GM23338 (cell line): ENCODE measurements at regions not wholly inside any gene's neighbourhood (a gene's known extent, or its start where the extent isn't known, plus 50 kb on each side); places are given as distances from the start of the nearest gene placed in this dataset.

Experiments used
- ATAC-seq: fragments of 200-7000 bp; cut with Tn5 transposase; 3 replicates; pipeline ENCODE4 v1.9.1; 2020
- DNase-seq: peaks from one replicate; pipeline ENCODE4 v3.0.0-alpha.2; 2015; ENCODE audit warnings: low spot score
- H2AFZ ChIP-seq: fragments of 200-600 bp; sonication (generic); 2 replicates; pipeline ENCODE4 v1.8.0; 2016; ENCODE audit warnings: antibody characterized with exemption, mild to moderate bottlenecking, moderate library complexity
- H3F3A ChIP-seq: fragments of 200-600 bp; sonication (generic); replicated peaks from 2 replicates; pipeline ENCODE4 v1.8.0; 2017; ENCODE audit warnings: antibody characterized with exemption, mixed run types, low read depth
- H3K27ac ChIP-seq: fragments of 200-600 bp; sonication (generic); 2 replicates; pipeline ENCODE4 v1.6.1; 2016; ENCODE audit warnings: low read depth
- H3K27me3 ChIP-seq: fragments of 200-600 bp; sonication (generic); 2 replicates; pipeline ENCODE4 v1.8.0; 2016; ENCODE audit warnings: mild to moderate bottlenecking, mixed run types, moderate library complexity; ENCODE audit not compliant: insufficient read depth
- H3K36me3 ChIP-seq: fragments of 200-600 bp; sonication (generic); 2 replicates; pipeline ENCODE4 v1.8.0; 2016; ENCODE audit warnings: mild to moderate bottlenecking; ENCODE audit not compliant: insufficient read depth
- H3K4me1 ChIP-seq: fragments of 200-600 bp; sonication (generic); 2 replicates; pipeline ENCODE4 v1.8.0; 2016; ENCODE audit warnings: mild to moderate bottlenecking, moderate library complexity; ENCODE audit not compliant: insufficient read depth
- H3K4me2 ChIP-seq: fragments of 200-600 bp; sonication (generic); 2 replicates; pipeline ENCODE4 v1.7.1; 2017; ENCODE audit warnings: mixed run types
- H3K4me3 ChIP-seq: fragments of 200-600 bp; sonication (generic); 2 replicates; pipeline ENCODE4 v1.6.1; 2016; ENCODE audit warnings: mixed run types
- H3K79me2 ChIP-seq: fragments of 200-600 bp; sonication (generic); replicated peaks from 2 replicates; pipeline ENCODE4 v1.8.0; 2017; ENCODE audit warnings: mild to moderate bottlenecking; ENCODE audit not compliant: insufficient read depth
- H3K9me2 ChIP-seq: fragments of 200-600 bp; sonication (generic); 2 replicates; pipeline ENCODE4 v1.8.0; 2017; ENCODE audit not compliant: insufficient read depth
- H4K20me1 ChIP-seq: fragments of 200-600 bp; sonication (generic); replicated peaks from 2 replicates; pipeline ENCODE4 v1.8.0; 2017; ENCODE audit warnings: mild to moderate bottlenecking; ENCODE audit not compliant: insufficient read depth
- H3K27ac Mint-ChIP-seq: 2 replicates; pipeline ENCODE4 v1.8.0; 2020; ENCODE audit warnings: inconsistent platforms, mild to moderate bottlenecking, moderate library complexity, mixed read lengths
- H3K27me3 Mint-ChIP-seq: 3 replicates; pipeline ENCODE4 v1.8.0; 2022; ENCODE audit warnings: low read depth, mild to moderate bottlenecking, moderate library complexity, mixed read lengths, inconsistent platforms; ENCODE audit not compliant: insufficient read depth, poor library complexity
- H3K36me3 Mint-ChIP-seq: 3 replicates; pipeline ENCODE4 v1.8.0; 2021; ENCODE audit warnings: low read depth, mild to moderate bottlenecking, inconsistent platforms, moderate library complexity, mixed read lengths
- H3K4me1 Mint-ChIP-seq: 3 replicates; pipeline ENCODE4 v1.8.0; 2020; ENCODE audit warnings: mild to moderate bottlenecking, inconsistent platforms, mixed read lengths
- H3K4me3 Mint-ChIP-seq: 3 replicates; pipeline ENCODE4 v1.8.0; 2021; ENCODE audit warnings: moderate library complexity, mild to moderate bottlenecking, inconsistent platforms, mixed read lengths
- H3K9me3 Mint-ChIP-seq: 3 replicates; pipeline ENCODE4 v1.8.0; 2020; ENCODE audit warnings: moderate library complexity, mild to moderate bottlenecking, inconsistent platforms, mixed read lengths
- CREB1 ChIP-seq: fragments of 250-450 bp; sonication (Bioruptor Pico); IDR thresholded peaks from 2 replicates; pipeline ENCODE4 v1.5.0; 2020; ENCODE audit warnings: low read depth, mild to moderate bottlenecking, moderate library complexity
- CTCF ChIP-seq, 2 experiments: fragments of 200-600 bp in 1 of 2; sonication (generic) in 1 of 2; conservative IDR thresholded peaks; 2 replicates each; pipeline versions ENCODE4 v1.5.1 to v1.6.1; 2016 to 2017; ENCODE audit warnings: antibody characterized with exemption in 2 of 2, low read depth in 2 of 2, mild to moderate bottlenecking in 2 of 2, moderate library complexity in 1 of 2
- ETS1 ChIP-seq: IDR thresholded peaks from 2 replicates; pipeline ENCODE4 v1.6.1; 2016; ENCODE audit warnings: antibody characterized with exemption
- EZH2 ChIP-seq: fragments of 200-600 bp; sonication (generic); IDR thresholded peaks from one replicate; pipeline ENCODE4 v1.8.0; 2017; ENCODE audit warnings: antibody characterized with exemption, mild to moderate bottlenecking, low read depth; ENCODE audit not compliant: unreplicated experiment
- EZH2phosphoT487 ChIP-seq: fragments of 200-600 bp; sonication (generic); IDR thresholded peaks from one replicate; pipeline ENCODE4 v1.8.1; 2018; ENCODE audit warnings: antibody characterized with exemption; ENCODE audit not compliant: unreplicated experiment
- JUNB ChIP-seq: IDR thresholded peaks from one replicate; pipeline ENCODE4 v1.6.1; 2016; ENCODE audit warnings: antibody characterized with exemption; ENCODE audit not compliant: unreplicated experiment
- NANOG ChIP-seq: IDR thresholded peaks from 2 replicates; pipeline ENCODE4 v1.6.1; 2016; ENCODE audit warnings: antibody characterized with exemption, borderline replicate concordance
- POLR2AphosphoS5 ChIP-seq: IDR thresholded peaks from 2 replicates; pipeline ENCODE4 v1.6.1; 2016; ENCODE audit warnings: antibody characterized with exemption, low read depth
- REST ChIP-seq: IDR thresholded peaks from one replicate; pipeline ENCODE4 v1.6.1; 2018; ENCODE audit warnings: antibody characterized with exemption; ENCODE audit not compliant: unreplicated experiment
- STAT1 ChIP-seq: IDR thresholded peaks from one replicate; pipeline ENCODE4 v1.6.1; 2016; ENCODE audit warnings: antibody characterized with exemption; ENCODE audit not compliant: unreplicated experiment
- ZNF114 ChIP-seq: fragments of 250-450 bp; sonication (Bioruptor Pico); IDR thresholded peaks from 2 replicates; pipeline ENCODE4 v1.5.0; 2020; ENCODE audit warnings: mild to moderate bottlenecking, moderate library complexity
- ZNF331 ChIP-seq: fragments of 250-450 bp; sonication (Bioruptor Pico); IDR thresholded peaks from 2 replicates; pipeline ENCODE4 v1.5.0; 2020; ENCODE audit warnings: low read depth, mild to moderate bottlenecking, moderate library complexity
- ZNF462 ChIP-seq: fragments of 250-450 bp; sonication (Bioruptor Pico); IDR thresholded peaks from 2 replicates; pipeline ENCODE4 v1.5.0; 2020; ENCODE audit warnings: mild to moderate bottlenecking, moderate library complexity

- no peak for ATAC-seq
- no peak overlapping the region for H3K27ac ChIP-seq
- H3K79me2 ChIP-seq = no peaks in the 10 kb centered on the region
- H3K4me2 ChIP-seq = no peak overlapping the region
- TF ChIP-seq NANOG (no peak), JUNB (no peak), EZH2phosphoT487 (no peak), CTCF (conservative IDR thresholded peaks at IDR 0.05; ENCODE audit: low read depth in 2 of 2) (no peak), ETS1 (no peak), POLR2AphosphoS5 (no peak), CREB1 (CRISPR knock-in tag) (no peak), EZH2 (no peak), ZNF331 (CRISPR knock-in tag) (no peak), ZNF462 (no peak), ZNF114 (CRISPR knock-in tag) (no peak), STAT1 (no peak), REST (no peak)
- H3K27me3 Mint-ChIP-seq = no peaks in the 10 kb centered on the region
- H3K4me1 Mint-ChIP-seq = peaks cover 20% of the 10 kb centered on the region; the same call in 2 of the 3 replicates
- DNase-seq = no peak
- no peaks in the 10 kb centered on the region for H3F3A ChIP-seq
- H3K4me3 Mint-ChIP-seq = no peak overlapping the region
- no peaks in the 10 kb centered on the region for H3K27me3 ChIP-seq
- no peaks in the 10 kb centered on the region; the same call in 1 of the 2 replicates for H3K36me3 ChIP-seq
- no peak overlapping the region for H3K27ac Mint-ChIP-seq
- H3K4me3 ChIP-seq = no peak overlapping the region
- peaks cover 11% of the 10 kb centered on the region for H3K36me3 Mint-ChIP-seq
- 0 out of 2 replicates have a peak, but pooled peaks cover 9% of the 10 kb centered on the region for H3K4me1 ChIP-seq
- H3K9me2 ChIP-seq = no peaks in the 10 kb centered on the region
- H4K20me1 ChIP-seq = no peaks in the 10 kb centered on the region
- peaks cover 9% of the 10 kb centered on the region for H3K9me3 Mint-ChIP-seq
- H2AFZ ChIP-seq = 0 out of 2 replicates have a peak overlapping the region, but pooled peaks have one; percentile 6
Observed at GRCh38 chr2:150320608-150321007, 166.9 kb downstream of the RND3 start.
